ENCODE measurements at regions not wholly inside any gene's neighbourhood (a gene's known extent, or its start where the extent isn't known, plus 50 kb on each side); places are given as distances from the start of the nearest gene placed in this dataset.

GRCh38 chrX:118879586-118879985 is 56.0 kb downstream of the ZCCHC12 start:
- no peaks in the 10 kb centered on the region for H3K9me3 ChIP-seq (ENCODE audit: low read length)
- ChIA-PET POLR2A (no interaction called here), CTCF (ENCODE audit: low intra/inter-chr PET ratio, low total read pairs) (no interaction called here)
- H3K36me3 ChIP-seq (replicated peaks in 1 of 2; ENCODE audit: control insufficient read depth in 1 of 2, insufficient read depth in 2 of 2, low read length in 2 of 2): no peaks in the 10 kb centered on the region
- no peak overlapping the region for H2AFZ ChIP-seq (ENCODE audit: low read length)
- FAIRE-seq (no peak), ATAC-seq (no peak), DNase-seq (ENCODE audit: low spot score) (no peak)
- no peaks in the 10 kb centered on the region for H3K79me2 ChIP-seq (ENCODE audit: insufficient read depth, low read length)
- H3K4me2 ChIP-seq (ENCODE audit: low read depth, low read length): no peak overlapping the region
- no peaks in the 10 kb centered on the region for H4K20me1 ChIP-seq (ENCODE audit: insufficient read depth, low read length)
- peaks cover 6% of the 10 kb centered on the region; the same call in 1 of the 2 replicates for H3K4me1 ChIP-seq (ENCODE audit: insufficient read depth, low read length)
- TF ChIP-seq ZNF550 (CRISPR knock-in tag; IDR thresholded peaks at IDR 0.05; ENCODE audit: borderline replicate concordance) (no peak), ZNF639 (CRISPR knock-in tag; conservative IDR thresholded peaks at IDR 0.05) (no peak), ZNF362 (CRISPR knock-in tag; IDR thresholded peaks at IDR 0.05; ENCODE audit: borderline replicate concordance) (no peak), PHF20 (CRISPR knock-in tag; IDR thresholded peaks at IDR 0.05) (no peak), HOXA7 (CRISPR knock-in tag; IDR thresholded peaks at IDR 0.05) (no peak), TP53 (CRISPR knock-in tag; conservative IDR thresholded peaks at IDR 0.05) (no peak), RAD21 (CRISPR knock-in tag; IDR thresholded peaks at IDR 0.05) (no peak), NR0B2 (CRISPR knock-in tag; IDR thresholded peaks at IDR 0.05) (no peak)
- in situ Hi-C loops (cut with HindIII; ENCODE audit: extremely low pct_ligation_motif_present, low pct_unique_long_range_greater_than_20kb) (no loop called here), intact Hi-C loops (cut with micrococcal nuclease; ENCODE audit: unreplicated experiment) (no loop called here)
- no TSS peak for BruUV-seq (replicated peaks)
- no peaks in the 10 kb centered on the region for H3K27me3 ChIP-seq (ENCODE audit: control insufficient read depth in 1 of 2, insufficient read depth in 2 of 2, low read length in 2 of 2)
- no peak overlapping the region for H3K27ac ChIP-seq (ENCODE audit: extremely low read length, insufficient read depth, low read length)
- H3K9ac ChIP-seq (ENCODE audit: insufficient read depth, low read depth, low read length): no peak overlapping the region
- no peak overlapping the region for H3K4me3 ChIP-seq (replicated peaks in 1 of 3; ENCODE audit: insufficient read depth in 1 of 3, low read depth in 2 of 3, low read length in 3 of 3)
